ENCODE measurements at regions not wholly inside any gene's neighbourhood (a gene's known extent, or its start where the extent isn't known, plus 50 kb on each side); places are given as distances from the start of the nearest gene placed in this dataset.

GRCh38 chr20:22305381-22305780 is 279.0 kb downstream of the FOXA2 start:
- FAIRE-seq (no peak), DNase-seq (ENCODE audit: low read depth) (no peak)
- Histone ChIP-seq H3K4me3 (ENCODE audit: low read depth, low read length) (no peak overlapping the region), H3K36me3 (ENCODE audit: control insufficient read depth, insufficient read depth, low read length) (no peaks in the 10 kb centered on the region), H3K27me3 (ENCODE audit: control insufficient read depth, insufficient read depth, low read length) (peaks cover 1% of the 10 kb centered on the region)
- TF ChIP-seq, protein P1, sequence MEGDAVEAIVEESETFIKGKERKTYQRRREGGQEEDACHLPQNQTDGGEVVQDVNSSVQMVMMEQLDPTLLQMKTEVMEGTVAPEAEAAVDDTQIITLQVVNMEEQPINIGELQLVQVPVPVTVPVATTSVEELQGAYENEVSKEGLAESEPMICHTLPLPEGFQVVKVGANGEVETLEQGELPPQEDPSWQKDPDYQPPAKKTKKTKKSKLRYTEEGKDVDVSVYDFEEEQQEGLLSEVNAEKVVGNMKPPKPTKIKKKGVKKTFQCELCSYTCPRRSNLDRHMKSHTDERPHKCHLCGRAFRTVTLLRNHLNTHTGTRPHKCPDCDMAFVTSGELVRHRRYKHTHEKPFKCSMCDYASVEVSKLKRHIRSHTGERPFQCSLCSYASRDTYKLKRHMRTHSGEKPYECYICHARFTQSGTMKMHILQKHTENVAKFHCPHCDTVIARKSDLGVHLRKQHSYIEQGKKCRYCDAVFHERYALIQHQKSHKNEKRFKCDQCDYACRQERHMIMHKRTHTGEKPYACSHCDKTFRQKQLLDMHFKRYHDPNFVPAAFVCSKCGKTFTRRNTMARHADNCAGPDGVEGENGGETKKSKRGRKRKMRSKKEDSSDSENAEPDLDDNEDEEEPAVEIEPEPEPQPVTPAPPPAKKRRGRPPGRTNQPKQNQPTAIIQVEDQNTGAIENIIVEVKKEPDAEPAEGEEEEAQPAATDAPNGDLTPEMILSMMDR (IDR thresholded peaks at IDR 0.05; ENCODE audit: insufficient read depth, low read length, severe bottlenecking) = no peak

DNA sequence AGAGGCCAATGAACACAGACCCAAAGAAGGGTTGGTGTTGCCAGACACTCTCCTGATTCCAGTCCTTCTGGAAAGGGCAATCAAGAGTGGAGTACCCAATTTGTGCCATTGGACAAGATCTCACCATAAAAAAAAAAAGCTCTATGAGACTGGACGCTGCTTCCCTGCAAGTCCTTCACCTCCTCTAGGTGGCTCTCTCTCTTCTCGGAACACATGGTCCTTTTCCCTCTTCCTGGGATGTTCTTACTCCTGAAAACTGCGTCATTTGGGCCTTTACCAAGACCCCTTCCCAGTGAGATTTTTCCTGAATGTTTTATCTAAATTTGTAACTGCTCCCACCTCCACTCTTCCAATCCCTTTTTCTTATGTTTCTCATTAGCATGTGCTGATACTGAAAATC is 280.8 kb downstream of the FOXA2 start:
- H3K27me3 ChIP-seq (ENCODE audit: control insufficient read depth, insufficient read depth, low read length) = peaks cover 1% of the 10 kb centered on the region
- no peak for DNase-seq (ENCODE audit: low read depth)
- no peak overlapping the region for H3K4me3 ChIP-seq (ENCODE audit: low read depth, low read length)
- H3K36me3 ChIP-seq (ENCODE audit: control insufficient read depth, insufficient read depth, low read length) = no peaks in the 10 kb centered on the region
- TF ChIP-seq, protein P1 (IDR thresholded peaks at IDR 0.05; ENCODE audit: insufficient read depth, low read length, severe bottlenecking) = peak; percentile 23
- FAIRE-seq = no peak

DNA sequence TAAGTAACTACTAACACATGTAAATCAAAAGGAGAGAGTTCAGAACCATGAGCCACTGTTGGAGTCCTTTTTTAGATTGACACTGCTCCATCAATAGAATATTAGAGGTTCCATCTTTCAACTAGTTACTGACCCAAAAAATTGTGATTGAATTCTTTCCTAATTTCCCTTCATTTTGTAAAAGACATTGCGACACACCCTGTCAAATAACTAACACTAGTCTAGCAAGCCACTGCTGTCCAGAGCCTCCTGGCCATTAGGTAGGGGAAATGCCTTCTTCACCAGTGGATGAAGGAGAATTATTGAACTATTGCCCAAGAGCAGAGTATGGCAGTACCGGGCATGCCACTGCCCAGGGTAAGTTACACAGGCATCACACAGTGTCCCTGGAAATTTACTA is 282.3 kb downstream of the FOXA2 start:
- Histone ChIP-seq H3K36me3 (ENCODE audit: control insufficient read depth, insufficient read depth, low read length) (no peaks in the 10 kb centered on the region), H3K27me3 (ENCODE audit: control insufficient read depth, insufficient read depth, low read length) (peaks cover 1% of the 10 kb centered on the region), H3K4me3 (ENCODE audit: low read depth, low read length) (no peak overlapping the region)
- no peak for FAIRE-seq
- TF ChIP-seq, protein P1 (IDR thresholded peaks at IDR 0.05; ENCODE audit: insufficient read depth, low read length, severe bottlenecking) = no peak
- no peak for DNase-seq (ENCODE audit: low read depth)

- no peak for FAIRE-seq
- H3K27me3 ChIP-seq (ENCODE audit: control insufficient read depth, insufficient read depth, low read length) = no peaks in the 10 kb centered on the region
- DNase-seq (ENCODE audit: low read depth) = no peak
- no peak overlapping the region for H3K4me3 ChIP-seq (ENCODE audit: low read depth, low read length)
- TF ChIP-seq, protein P1 (IDR thresholded peaks at IDR 0.05; ENCODE audit: insufficient read depth, low read length, severe bottlenecking) = no peak
- H3K36me3 ChIP-seq (ENCODE audit: control insufficient read depth, insufficient read depth, low read length) = no peaks in the 10 kb centered on the region
Measured at GRCh38 chr20:22293886-22294285, 290.5 kb downstream of the FOXA2 start.

- Histone ChIP-seq H3K27me3 (ENCODE audit: control insufficient read depth, insufficient read depth, low read length) (no peaks in the 10 kb centered on the region), H3K36me3 (ENCODE audit: control insufficient read depth, insufficient read depth, low read length) (no peaks in the 10 kb centered on the region), H3K4me3 (ENCODE audit: low read depth, low read length) (no peak overlapping the region)
- FAIRE-seq (no peak), DNase-seq (ENCODE audit: low read depth) (no peak)
- TF ChIP-seq, protein P1 (IDR thresholded peaks at IDR 0.05; ENCODE audit: insufficient read depth, low read length, severe bottlenecking) = no peak
Measured at GRCh38 chr20:22289442-22289841, 294.9 kb downstream of the FOXA2 start.

DNA sequence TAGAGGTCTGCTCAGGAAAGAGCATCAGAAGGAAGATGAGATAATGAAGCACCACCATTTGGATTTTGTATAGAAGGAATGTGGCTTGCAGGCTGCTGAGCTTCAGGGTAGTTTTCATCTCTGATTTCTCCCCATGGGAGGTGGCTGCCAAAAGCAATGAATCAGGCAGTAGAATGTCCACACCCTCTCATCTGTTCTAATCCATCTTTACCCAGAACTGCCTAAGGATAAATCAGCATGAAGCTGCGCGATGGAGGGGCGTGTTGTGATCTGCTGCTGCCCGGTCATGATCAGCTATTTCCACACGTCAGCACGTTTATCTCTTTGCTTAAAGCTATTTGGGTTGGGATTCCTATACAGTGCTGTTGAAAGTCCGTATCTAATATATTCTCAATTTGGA is 295.4 kb downstream of the FOXA2 start:
- peak; percentile 83 for FAIRE-seq
- H3K27me3 ChIP-seq (ENCODE audit: control insufficient read depth, insufficient read depth, low read length) = no peaks in the 10 kb centered on the region
- H3K4me3 ChIP-seq (ENCODE audit: low read depth, low read length) = no peak overlapping the region
- no peaks in the 10 kb centered on the region for H3K36me3 ChIP-seq (ENCODE audit: control insufficient read depth, insufficient read depth, low read length)
- DNase-seq (ENCODE audit: low read depth) = peak; percentile 88
- TF ChIP-seq, protein P1 (IDR thresholded peaks at IDR 0.05; ENCODE audit: insufficient read depth, low read length, severe bottlenecking) = no peak
